Spleen (tissue), 11 donors: ENCODE measurements at regions not wholly inside any gene's neighbourhood (a gene's known extent, or its start where the extent isn't known, plus 50 kb on each side); places are given as distances from the start of the nearest gene placed in this dataset.

ENCODE experiments used
- DNase-seq: peaks from one replicate; pipeline ENCODE4 v3.0.0-alpha.2; 2020
- H3K27ac ChIP-seq, 8 donors: fragments of 200-600 bp; sonication (generic) in 7 of 8; 1 replicate in 4 of 8; 2 replicates in 4 of 8; pipeline versions ENCODE4 v1.5.0 to v1.8.0; 2016 to 2021; ENCODE audit warnings: inconsistent platforms in 4 of 8, mild to moderate bottlenecking in 4 of 8, moderate library complexity in 1 of 8
- H3K27me3 ChIP-seq, 7 donors: fragments of 200-600 bp; sonication (generic) in 6 of 7; replicated peaks in 1 of 7; 1 replicate in 4 of 7; 2 replicates in 3 of 7; pipeline versions ENCODE4 v1.5.0 to v1.8.0; 2016 to 2021; ENCODE audit warnings: inconsistent platforms in 3 of 7, mild to moderate bottlenecking in 1 of 7
- H3K36me3 ChIP-seq, 6 donors: fragments of 200-600 bp; sonication (generic) in 5 of 6; 1 replicate in 4 of 6; 2 replicates in 2 of 6; pipeline versions ENCODE4 v1.5.0 to v1.8.0; 2016 to 2021; ENCODE audit warnings: inconsistent platforms in 2 of 6
- H3K4me1 ChIP-seq, 6 donors: fragments of 200-600 bp; sonication (generic) in 5 of 6; 1 replicate in 3 of 6; 2 replicates in 3 of 6; pipeline versions ENCODE4 v1.5.0 to v1.8.0; 2016 to 2021; ENCODE audit warnings: inconsistent platforms in 3 of 6
- H3K4me3 ChIP-seq, 8 donors: fragments of 200-600 bp; sonication (generic) in 7 of 8; 1 replicate in 4 of 8; 2 replicates in 4 of 8; pipeline versions ENCODE4 v1.5.0 to v1.8.0; 2016 to 2021; ENCODE audit warnings: inconsistent platforms in 4 of 8, mild to moderate bottlenecking in 4 of 8, moderate library complexity in 2 of 8
- H3K9me3 ChIP-seq, 8 donors: fragments of 200-600 bp; sonication (generic) in 7 of 8; 1 replicate in 4 of 8; 2 replicates in 4 of 8; pipeline versions ENCODE4 v1.5.0 to v1.8.0; 2016 to 2021; ENCODE audit warnings: inconsistent platforms in 4 of 8
- CTCF ChIP-seq, 11 experiments: fragments of 200-600 bp in 7 of 11; fragments of 450-650 bp in 4 of 11; sonication (generic) in 4 of 11; IDR thresholded peaks in 8 of 11; conservative IDR thresholded peaks in 3 of 11; 1 replicate in 7 of 11; 2 replicates in 4 of 11; pipeline versions ENCODE4 v1.4.0 to v1.8.0; 2016 to 2021; ENCODE audit warnings: antibody characterized with exemption in 11 of 11, inconsistent platforms in 4 of 11, mild to moderate bottlenecking in 1 of 11
- POLR2A ChIP-seq, 3 donors: fragments of 450-650 bp; IDR thresholded peaks; one replicate each; pipeline ENCODE4 v1.5.1; 2017; ENCODE audit warnings: antibody characterized with exemption in 3 of 3, mild to moderate bottlenecking in 1 of 3
- POLR2AphosphoS5 ChIP-seq, 3 donors: sonication (generic); formaldehyde crosslinking; IDR thresholded peaks; one replicate each; pipeline ENCODE4 v1.5.1; 2017; ENCODE audit warnings: antibody characterized with exemption in 3 of 3
- WGBS, 5 donors: extraction: QIAGEN DNeasy Blood & Tissue Kit in 3 of 5; methylation state at CpG; one replicate each; pipeline versions ENCODE4 v1.1.5 to v1.1.7; 2013 to 2018; 5-methylcytosine and 5-hydroxymethylcytosine counted together
- intact Hi-C: fragments of 100-400 bp; cut with DNase I; formaldehyde crosslinking; loops from one replicate; pipeline ENCODE4 v1.15.0; 2023; ENCODE audit warnings: low total_unique reads
- donor health status: healthy with polysubstance abuse.
- donor health status: DM: no; HTN: no; CAD: no; lungs with moderate emphysema.
- donor health status: DM: no; HTN: no; CAD: no.
- donor health status: Bipolar disorder and iron deficiency.
- donor health status: healthy.
- donor health status: DM: no; HTN: no; CAD: no.
- donor health status: DM: yes; HTN: yes; CAD: no.

- Histone ChIP-seq H3K27me3 (no peaks in the 10 kb centered on the region), H3K4me1 (peaks cover 0 to 33% (median 13%) of the 10 kb centered on the region in 6 donors), H3K27ac (peak overlapping the region in 2 of 8 donors; percentile 7 to 31), H3K9me3 (no peaks in the 10 kb centered on the region), H3K36me3 (no peaks in the 10 kb centered on the region), H3K4me3 (no peak overlapping the region)
- TF ChIP-seq POLR2A (IDR thresholded peaks at IDR 0.05) (no peak), CTCF (IDR thresholded peaks at IDR 0.05 in 8 of 11, conservative IDR thresholded peaks at IDR 0.05 in 3 of 11) (no peak), POLR2AphosphoS5 (IDR thresholded peaks at IDR 0.05) (no peak)
- DNase-seq: no peak
- 40 to 73% (median 61%) methylated on average over 2 of the region's 2 CpGs for WGBS, 5 donors
- intact Hi-C loops: no loop called here
These were observed 675.0 kb downstream of the IRS1 start for GRCh38 chr2:226124548-226125011.

GRCh38 chr2:226123300-226123699, 676.3 kb downstream of the IRS1 start:
- H3K36me3 ChIP-seq: no peaks in the 10 kb centered on the region
- peak overlapping the region in 1 of 8 donors; percentile 85 for H3K27ac ChIP-seq
- H3K4me3 ChIP-seq: no peak overlapping the region
- no peaks in the 10 kb centered on the region for H3K27me3 ChIP-seq
- peaks cover 0 to 41% (median 15%) of the 10 kb centered on the region in 6 donors for H3K4me1 ChIP-seq
- no peak for TF ChIP-seq POLR2A (IDR thresholded peaks at IDR 0.05)
- no peak for TF ChIP-seq CTCF (IDR thresholded peaks at IDR 0.05 in 8 of 11, conservative IDR thresholded peaks at IDR 0.05 in 3 of 11)
- TF ChIP-seq POLR2AphosphoS5 (IDR thresholded peaks at IDR 0.05): no peak
- H3K9me3 ChIP-seq: no peaks in the 10 kb centered on the region
- intact Hi-C loops: no loop called here
- no peak for DNase-seq
- 17 to 48% (median 42%) methylated on average over 3 of the region's 3 CpGs for WGBS, 5 donors

GRCh38 chr2:226122041-226122440, 677.6 kb downstream of the IRS1 start:
- no peak for TF ChIP-seq POLR2A (IDR thresholded peaks at IDR 0.05)
- no peak for TF ChIP-seq POLR2AphosphoS5 (IDR thresholded peaks at IDR 0.05)
- TF ChIP-seq CTCF (IDR thresholded peaks at IDR 0.05 in 8 of 11, conservative IDR thresholded peaks at IDR 0.05 in 3 of 11): no peak
- Histone ChIP-seq H3K36me3 (no peaks in the 10 kb centered on the region), H3K4me3 (no peak overlapping the region), H3K27ac (peak overlapping the region in 7 of 8 donors; percentile 11 to 85 (median 34)), H3K4me1 (peaks cover 0 to 41% (median 15%) of the 10 kb centered on the region in 6 donors), H3K9me3 (no peaks in the 10 kb centered on the region), H3K27me3 (no peaks in the 10 kb centered on the region)
- intact Hi-C loops: no loop called here
- DNase-seq: no peak

- Histone ChIP-seq H3K4me3 (no peak overlapping the region), H3K9me3 (no peaks in the 10 kb centered on the region), H3K27ac (peak overlapping the region in 7 of 8 donors; percentile 11 to 85 (median 34)), H3K4me1 (peaks cover 0 to 41% (median 15%) of the 10 kb centered on the region in 6 donors), H3K36me3 (no peaks in the 10 kb centered on the region), H3K27me3 (no peaks in the 10 kb centered on the region)
- TF ChIP-seq POLR2A (IDR thresholded peaks at IDR 0.05) (no peak), CTCF (IDR thresholded peaks at IDR 0.05 in 8 of 11, conservative IDR thresholded peaks at IDR 0.05 in 3 of 11) (no peak), POLR2AphosphoS5 (IDR thresholded peaks at IDR 0.05) (no peak)
- intact Hi-C loops: no loop called here
- DNase-seq: no peak
- 11 to 21% (median 13%) methylated on average over 4 of the region's 4 CpGs for WGBS, 5 donors
These were observed 678.4 kb downstream of the IRS1 start for GRCh38 chr2:226121046-226121738.
